Esophagus squamous epithelium (tissue), 4 donors: ENCODE measurements at regions not wholly inside any gene's neighbourhood (a gene's known extent, or its start where the extent isn't known, plus 50 kb on each side); places are given as distances from the start of the nearest gene placed in this dataset.

ENCODE experiments used
- POLR2A ChIP-seq, 4 donors: fragments of 450-650 bp; IDR thresholded peaks; one replicate each; pipeline ENCODE4 v1.6.1; 2017; ENCODE audit warnings: antibody characterized with exemption in 4 of 4, mild to moderate bottlenecking in 4 of 4, moderate library complexity in 3 of 4
- TF ChIP-seq, protein P1 (sequence below), 6 experiments: fragments of 450-650 bp in 4 of 6; fragments of 200-600 bp in 2 of 6; sonication (generic) in 2 of 6; IDR thresholded peaks; one replicate each; pipeline ENCODE4 v1.5.1; 2016 to 2019; ENCODE audit warnings: antibody characterized with exemption in 6 of 6, mild to moderate bottlenecking in 4 of 6, moderate library complexity in 4 of 6

DNA sequence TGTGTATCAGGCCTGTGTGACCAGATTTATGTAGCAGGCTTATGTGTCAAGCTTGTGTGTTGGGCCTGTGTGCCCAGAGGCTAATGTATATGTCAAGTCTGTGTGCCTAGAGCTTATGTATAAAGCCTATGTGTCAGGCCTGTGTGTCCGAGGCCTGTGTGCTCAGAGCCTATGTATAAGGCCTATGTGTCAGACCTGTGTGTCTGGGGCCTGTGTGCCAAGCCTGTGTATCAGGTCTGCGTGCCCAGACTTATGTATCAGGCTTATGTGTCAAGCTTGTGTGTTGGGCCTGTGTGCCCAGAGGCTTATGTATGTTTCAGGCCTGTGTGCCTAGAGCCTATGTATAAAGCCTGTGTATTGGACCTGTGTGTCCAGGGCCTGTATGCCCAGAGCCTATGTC, 249.3 kb upstream of the AVPR1A start:
- TF ChIP-seq, protein P1, sequence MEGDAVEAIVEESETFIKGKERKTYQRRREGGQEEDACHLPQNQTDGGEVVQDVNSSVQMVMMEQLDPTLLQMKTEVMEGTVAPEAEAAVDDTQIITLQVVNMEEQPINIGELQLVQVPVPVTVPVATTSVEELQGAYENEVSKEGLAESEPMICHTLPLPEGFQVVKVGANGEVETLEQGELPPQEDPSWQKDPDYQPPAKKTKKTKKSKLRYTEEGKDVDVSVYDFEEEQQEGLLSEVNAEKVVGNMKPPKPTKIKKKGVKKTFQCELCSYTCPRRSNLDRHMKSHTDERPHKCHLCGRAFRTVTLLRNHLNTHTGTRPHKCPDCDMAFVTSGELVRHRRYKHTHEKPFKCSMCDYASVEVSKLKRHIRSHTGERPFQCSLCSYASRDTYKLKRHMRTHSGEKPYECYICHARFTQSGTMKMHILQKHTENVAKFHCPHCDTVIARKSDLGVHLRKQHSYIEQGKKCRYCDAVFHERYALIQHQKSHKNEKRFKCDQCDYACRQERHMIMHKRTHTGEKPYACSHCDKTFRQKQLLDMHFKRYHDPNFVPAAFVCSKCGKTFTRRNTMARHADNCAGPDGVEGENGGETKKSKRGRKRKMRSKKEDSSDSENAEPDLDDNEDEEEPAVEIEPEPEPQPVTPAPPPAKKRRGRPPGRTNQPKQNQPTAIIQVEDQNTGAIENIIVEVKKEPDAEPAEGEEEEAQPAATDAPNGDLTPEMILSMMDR (IDR thresholded peaks at IDR 0.05), result no peak
- TF ChIP-seq POLR2A (IDR thresholded peaks at IDR 0.05), result no peak
